PC-3 (cell line): ENCODE measurements at regions not wholly inside any gene's neighbourhood (a gene's known extent, or its start where the extent isn't known, plus 50 kb on each side); places are given as distances from the start of the nearest gene placed in this dataset.

Experiments
- EZH2 ChIP-seq: fragments of 300-600 bp; sonication (generic); IDR thresholded peaks from one replicate; pipeline ENCODE4 v1.6.1; 2017; ENCODE audit warnings: antibody characterized with exemption, mild to moderate bottlenecking, low read length; ENCODE audit not compliant: unreplicated experiment
- EZH2phosphoT487 ChIP-seq: fragments of 300-600 bp; sonication (generic); IDR thresholded peaks from 2 replicates; pipeline ENCODE4 v1.6.1; 2018; ENCODE audit warnings: mild to moderate bottlenecking, antibody characterized with exemption, low read length, borderline replicate concordance
- TF ChIP-seq, protein P1 (sequence below): fragments of 300-600 bp; sonication (generic); conservative IDR thresholded peaks from 2 replicates; pipeline ENCODE4 v1.5.1; 2017; ENCODE audit warnings: antibody characterized with exemption, low read depth, mild to moderate bottlenecking, low read length

- TF ChIP-seq EZH2 = no peak
- TF ChIP-seq, protein P1, sequence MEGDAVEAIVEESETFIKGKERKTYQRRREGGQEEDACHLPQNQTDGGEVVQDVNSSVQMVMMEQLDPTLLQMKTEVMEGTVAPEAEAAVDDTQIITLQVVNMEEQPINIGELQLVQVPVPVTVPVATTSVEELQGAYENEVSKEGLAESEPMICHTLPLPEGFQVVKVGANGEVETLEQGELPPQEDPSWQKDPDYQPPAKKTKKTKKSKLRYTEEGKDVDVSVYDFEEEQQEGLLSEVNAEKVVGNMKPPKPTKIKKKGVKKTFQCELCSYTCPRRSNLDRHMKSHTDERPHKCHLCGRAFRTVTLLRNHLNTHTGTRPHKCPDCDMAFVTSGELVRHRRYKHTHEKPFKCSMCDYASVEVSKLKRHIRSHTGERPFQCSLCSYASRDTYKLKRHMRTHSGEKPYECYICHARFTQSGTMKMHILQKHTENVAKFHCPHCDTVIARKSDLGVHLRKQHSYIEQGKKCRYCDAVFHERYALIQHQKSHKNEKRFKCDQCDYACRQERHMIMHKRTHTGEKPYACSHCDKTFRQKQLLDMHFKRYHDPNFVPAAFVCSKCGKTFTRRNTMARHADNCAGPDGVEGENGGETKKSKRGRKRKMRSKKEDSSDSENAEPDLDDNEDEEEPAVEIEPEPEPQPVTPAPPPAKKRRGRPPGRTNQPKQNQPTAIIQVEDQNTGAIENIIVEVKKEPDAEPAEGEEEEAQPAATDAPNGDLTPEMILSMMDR = no peak
- TF ChIP-seq EZH2phosphoT487 = no peak
These were observed 463.3 kb upstream of the BRINP3 start for GRCh38 chr1:190940951-190941350.
